ENCODE measurements at regions not wholly inside any gene's neighbourhood (a gene's known extent, or its start where the extent isn't known, plus 50 kb on each side); places are given as distances from the start of the nearest gene placed in this dataset.
"Not testable (repeated sequence)": the region's sequence is repeated elsewhere in the genome, so short reads cannot be mapped to it uniquely, and the experiment has no call there.

- DNase-seq = no peak
Observed at GRCh38 chr9:90741036-90741435, 60.6 kb upstream of the SYK start.

DNA sequence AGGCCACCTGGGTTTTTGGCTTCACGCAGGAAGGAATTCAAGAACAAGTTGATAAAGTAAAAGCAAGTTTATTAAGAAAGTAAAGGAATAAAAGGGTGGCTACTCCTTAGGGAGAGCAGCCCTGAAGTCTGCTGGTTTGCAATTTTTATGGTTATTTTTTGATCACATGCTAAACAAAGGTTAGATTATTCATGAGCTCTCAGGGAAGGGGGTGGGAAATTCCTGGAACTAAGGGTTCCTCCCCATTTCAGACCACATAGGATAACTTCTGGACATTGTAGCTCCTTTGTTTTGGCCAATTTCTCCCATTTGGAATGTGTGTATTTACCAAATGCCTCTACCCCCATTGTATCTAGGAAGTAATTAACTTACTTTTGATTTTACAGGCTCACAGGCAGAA is 63.9 kb upstream of the SYK start:
- no peak for DNase-seq

- peak; percentile 15 for DNase-seq
Observed at GRCh38 chr9:90735952-90736351, 65.7 kb upstream of the SYK start.

DNA sequence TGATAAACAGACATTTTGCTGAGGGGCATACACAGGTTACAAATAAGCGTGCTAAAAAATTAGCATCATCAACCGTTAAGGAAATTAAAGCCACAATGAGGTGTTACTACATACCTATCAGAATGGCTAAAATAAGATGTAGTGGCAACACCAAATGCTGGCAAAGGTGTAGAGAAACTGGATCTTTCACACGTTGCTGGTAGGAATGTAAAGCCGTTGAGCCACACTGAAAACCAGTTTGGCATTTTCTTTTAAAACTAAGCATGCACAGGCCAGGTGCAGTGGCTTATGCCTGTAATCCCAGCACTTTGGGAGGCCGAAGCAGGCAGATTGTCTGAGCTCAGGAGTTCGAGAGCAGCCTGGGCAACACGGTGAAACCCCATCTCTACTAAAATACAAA is 67.0 kb upstream of the SYK start:
- DNase-seq = no peak

DNA sequence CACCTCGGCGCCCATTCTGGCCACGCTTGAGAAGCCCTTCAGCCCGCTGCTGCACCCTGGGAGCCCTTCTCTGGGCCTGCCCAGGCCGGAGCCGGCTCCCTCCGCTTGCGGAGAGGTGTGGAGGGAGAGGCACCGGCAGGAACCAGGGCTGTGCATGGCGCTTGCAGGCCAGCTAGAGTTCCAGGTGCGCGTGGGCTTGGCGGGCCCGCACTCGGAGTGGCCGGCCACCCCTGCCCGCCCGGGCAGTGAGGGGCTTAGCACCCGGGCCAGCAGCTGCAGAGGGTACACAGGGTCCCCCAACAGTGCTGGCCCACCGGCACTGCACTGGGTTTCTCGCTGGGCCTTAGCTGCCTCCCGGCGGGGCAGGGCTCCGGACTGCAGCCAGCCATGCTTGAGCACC is 72.3 kb upstream of the SYK start:
- DNase-seq = no peak

DNA sequence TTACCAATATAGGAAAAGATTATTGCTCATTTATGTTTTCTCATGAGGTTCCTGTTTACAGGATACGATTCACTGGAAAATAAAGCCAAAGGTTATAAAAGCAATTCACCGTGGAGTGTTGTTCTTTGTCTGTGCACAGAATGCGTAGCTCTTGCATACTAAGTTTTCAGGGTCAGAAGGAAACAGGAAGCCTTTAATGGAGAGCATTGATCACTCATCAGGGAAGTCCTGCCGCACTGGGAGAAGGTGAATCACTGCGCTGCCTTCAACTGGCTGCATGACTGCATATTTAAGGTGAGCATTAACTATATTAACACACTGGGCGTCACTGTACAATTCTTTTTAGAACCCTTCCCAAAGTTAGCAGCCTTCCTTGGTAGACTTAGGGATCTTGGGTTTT is 74.1 kb upstream of the SYK start:
- no peak for DNase-seq

DNA sequence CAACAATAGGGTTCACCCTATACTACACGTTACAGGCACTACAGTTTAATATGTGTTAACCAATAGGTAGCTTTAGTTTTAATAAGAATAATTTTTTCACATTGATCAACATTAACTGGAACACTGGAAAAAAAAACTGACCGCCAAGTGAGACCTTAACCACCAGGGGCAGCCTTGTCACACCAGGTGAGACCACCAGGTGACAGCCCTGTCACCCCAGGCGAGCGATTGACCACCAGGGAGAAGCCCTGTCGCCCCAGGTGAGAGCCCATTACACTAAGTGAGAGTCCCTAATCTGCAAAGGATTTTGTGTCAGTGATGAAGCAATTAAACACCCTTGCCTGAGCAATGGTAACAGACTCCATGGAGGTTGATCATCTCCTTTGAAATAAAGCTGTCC is 75.4 kb upstream of the SYK start:
- DNase-seq = no peak

- no peak for DNase-seq
Observed at GRCh38 chr9:90724880-90725279, 76.7 kb upstream of the SYK start.

DNA sequence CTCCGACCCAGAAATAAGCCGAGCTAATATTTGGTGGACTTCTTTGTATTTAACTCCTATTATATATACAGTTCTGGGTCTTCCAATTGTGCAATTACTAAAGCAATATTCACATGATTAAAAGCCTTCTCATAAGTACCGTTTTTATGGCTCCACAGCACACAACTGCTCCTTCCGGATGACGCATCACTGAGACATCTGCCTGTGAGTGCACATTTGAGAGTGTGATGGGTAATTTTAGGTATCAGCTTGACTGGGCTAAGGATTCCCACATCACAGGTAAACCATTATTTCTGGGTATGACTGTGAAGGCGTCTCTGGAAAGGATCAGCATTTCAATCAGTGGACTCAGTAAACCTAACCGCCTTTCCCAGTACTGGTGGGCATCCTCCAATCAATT is 77.5 kb upstream of the SYK start:
- DNase-seq = no peak

DNA sequence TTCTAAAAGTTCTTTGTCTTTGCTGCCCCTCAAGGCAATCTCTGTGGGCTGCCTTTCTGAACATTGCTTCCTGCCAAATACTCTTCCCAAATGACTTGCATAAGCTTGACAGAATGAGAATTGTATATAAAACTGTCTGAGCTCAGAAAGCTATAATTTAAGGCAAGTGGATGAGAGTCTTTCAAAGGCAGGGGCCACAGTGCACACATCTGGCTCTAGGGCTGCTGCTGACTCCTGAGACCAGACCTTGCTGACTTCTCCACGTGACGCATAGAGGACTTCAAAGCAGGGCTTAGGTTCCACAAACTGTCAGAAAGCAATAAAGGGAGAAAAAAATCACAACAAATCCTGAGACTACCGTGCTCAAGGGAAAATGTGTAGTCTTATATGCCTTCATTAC is 79.4 kb upstream of the DIRAS2 start:
- no peak for DNase-seq

GRCh38 chr9:90720621-90721265 is 78.1 kb upstream of the DIRAS2 start:
- no peak for DNase-seq

GRCh38 chr9:90706230-90706629 is 63.6 kb upstream of the DIRAS2 start:
- DNase-seq = no peak

DNA sequence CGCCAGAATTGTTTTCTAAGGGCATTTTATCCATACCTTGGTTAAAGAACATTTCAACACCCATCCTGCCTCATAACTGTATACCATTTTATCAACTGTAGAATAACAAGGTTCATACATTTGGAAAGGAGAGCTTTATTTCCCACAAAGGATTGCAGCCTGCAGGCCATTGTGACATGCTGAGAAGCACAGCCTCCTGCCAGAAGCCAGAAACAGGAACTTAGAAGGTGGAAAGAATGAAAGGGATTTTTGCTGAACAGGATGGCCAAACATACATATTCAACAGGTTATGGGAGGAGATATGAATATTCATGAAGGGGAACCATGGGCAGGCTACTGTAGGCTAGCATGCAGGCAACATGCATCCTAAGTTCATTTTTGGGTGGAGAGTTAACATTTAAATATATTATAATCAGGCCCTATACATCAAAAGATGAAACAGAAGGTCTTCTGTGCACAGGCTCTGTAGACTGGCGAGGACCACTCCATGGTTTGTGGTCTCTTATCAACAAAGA is 59.9 kb upstream of the DIRAS2 start:
- no peak for DNase-seq

- DNase-seq = no peak
Observed at GRCh38 chr9:90698871-90699440, 56.3 kb upstream of the DIRAS2 start.

DNA sequence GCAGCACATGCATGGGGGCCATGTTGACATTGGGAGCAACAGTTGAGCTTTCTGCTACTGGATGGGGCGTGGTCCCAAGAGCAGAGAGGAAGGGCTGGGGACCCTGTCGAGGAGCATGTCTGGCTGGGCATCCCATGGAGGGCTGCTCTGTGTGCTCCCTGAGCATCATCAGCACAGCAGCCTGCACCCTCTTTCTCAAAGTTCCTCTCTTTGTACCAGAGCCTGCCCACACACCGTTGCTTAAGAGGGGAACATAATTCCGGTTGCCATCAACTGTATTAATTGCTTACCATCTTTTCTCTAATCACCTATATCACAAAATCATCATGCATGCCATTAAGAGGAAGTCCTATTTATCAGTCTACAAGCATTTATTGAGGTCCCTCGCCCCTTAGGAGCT is 55.2 kb upstream of the DIRAS2 start:
- no peak for DNase-seq

GRCh38 chr9:90694187-90694586 is 51.6 kb upstream of the DIRAS2 start:
- DNase-seq = not testable (repeated sequence)
